GM18505 (cell line): ENCODE measurements at regions not wholly inside any gene's neighbourhood (a gene's known extent, or its start where the extent isn't known, plus 50 kb on each side); places are given as distances from the start of the nearest gene placed in this dataset.
"Not testable (repeated sequence)": the region's sequence is repeated elsewhere in the genome, so short reads cannot be mapped to it uniquely, and the experiment has no call there.

ENCODE experiments used
- ATAC-seq: cut with Tn5 transposase; IDR thresholded peaks from one replicate; pipeline ENCODE4 v1.9.1; 2021; ENCODE audit not compliant: unreplicated experiment
- POLR2A ChIP-seq: IDR thresholded peaks from 4 replicates; pipeline ENCODE4 v1.6.1; 2011; ENCODE audit warnings: borderline replicate concordance; ENCODE audit not compliant: insufficient read depth, insufficient read length; ENCODE audit errors: extremely low read depth

DNA sequence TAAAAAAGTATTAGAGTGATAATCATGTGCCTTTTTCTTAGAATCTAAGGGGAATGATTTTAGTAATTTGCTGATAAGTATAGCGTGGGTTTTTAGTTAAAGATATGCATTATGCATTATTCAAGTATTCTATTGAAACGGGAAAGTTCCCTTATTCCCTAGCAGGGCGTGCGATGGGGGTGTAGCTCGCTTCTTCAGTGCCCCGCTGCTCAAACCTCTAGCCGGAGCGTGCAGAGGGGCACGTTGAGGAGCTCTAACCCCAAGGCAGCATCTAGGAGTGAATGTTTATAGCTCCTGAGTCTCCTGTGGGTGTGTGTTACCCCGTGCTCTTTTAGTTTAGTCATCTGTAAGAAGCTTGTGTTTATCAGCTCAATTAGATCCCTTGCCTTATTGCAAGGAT is 1339.5 kb upstream of the MAP3K7 start:
- no peak for ATAC-seq
- TF ChIP-seq POLR2A, result no peak

DNA sequence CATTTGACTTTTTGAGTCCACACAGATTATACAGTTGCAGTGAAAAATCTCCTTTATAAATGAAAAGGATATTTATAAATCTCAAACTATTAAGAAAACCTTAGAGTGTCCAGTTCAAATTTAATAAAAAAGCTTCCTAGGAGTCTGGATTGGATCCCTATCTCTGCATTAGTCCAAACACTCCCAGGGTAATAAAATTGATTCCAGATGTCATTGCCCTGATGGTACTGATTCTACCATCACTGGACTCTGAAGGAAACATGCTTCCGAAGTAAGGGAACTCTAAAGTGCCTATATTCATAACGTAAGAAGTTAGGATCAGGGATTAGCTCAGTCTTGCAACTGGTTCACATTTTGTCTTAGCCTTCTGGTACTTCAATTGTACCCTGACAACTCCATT is 1325.1 kb upstream of the MAP3K7 start:
- TF ChIP-seq POLR2A, result no peak
- no peak for ATAC-seq

DNA sequence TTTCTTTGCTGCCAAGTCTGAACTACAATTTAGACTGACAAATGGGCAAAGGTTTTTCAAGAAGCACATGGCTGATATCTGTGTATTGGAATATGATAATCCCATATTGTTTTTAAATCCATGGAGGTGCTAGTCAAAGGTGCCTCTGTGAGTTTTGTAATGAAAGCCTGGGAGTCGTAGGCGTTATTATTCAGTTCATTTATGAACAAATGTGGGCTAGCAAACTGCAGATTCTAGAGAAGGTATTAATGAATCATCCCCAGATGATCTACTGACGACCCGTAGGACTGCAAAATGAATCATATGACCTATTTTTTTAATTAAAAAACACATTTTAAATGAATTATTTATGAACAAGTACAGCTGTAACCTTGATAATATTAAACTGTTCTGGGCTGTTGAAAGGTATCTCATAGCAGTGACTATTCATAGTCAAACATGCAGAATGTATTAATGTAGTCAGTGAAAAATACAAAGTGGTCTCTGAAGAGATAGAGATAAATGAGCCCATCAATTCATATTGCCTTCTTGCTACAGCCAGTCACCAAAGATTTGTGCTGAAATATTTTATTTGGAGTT is 1317.8 kb upstream of the MAP3K7 start:
- ATAC-seq, result no peak
- no peak for TF ChIP-seq POLR2A

DNA sequence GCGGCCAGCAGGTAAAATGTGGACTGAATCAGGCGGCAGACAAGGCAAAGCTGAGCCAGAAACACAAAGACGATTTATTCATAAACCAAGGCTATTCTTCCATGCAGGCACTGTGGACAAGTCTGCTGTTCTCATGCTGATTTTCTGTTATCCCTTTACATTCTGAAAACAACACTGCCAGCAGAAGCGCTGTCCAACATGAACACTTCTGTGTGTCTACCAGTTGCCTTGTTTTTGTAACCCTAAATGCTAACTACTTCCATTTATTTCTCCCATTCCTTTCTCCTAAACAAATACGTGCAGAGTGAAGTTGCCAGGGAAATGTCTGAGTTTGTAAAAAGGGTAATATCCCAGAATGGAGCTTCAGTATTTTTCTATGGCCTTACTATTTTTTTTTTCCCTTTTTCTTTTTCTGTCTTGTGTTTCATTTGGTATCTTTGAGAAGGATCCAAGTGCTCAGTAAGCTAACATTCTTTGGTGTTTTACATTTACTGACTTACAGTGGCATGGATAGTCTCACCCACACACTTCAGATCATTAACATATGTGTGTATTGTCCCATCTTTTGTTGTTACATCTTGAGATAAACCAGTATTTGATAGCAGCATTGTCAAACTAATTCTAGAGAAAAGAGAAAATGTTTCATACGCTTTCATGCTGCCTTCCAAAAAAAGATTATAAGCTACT is 1308.9 kb upstream of the MAP3K7 start:
- TF ChIP-seq POLR2A, result no peak
- no peak for ATAC-seq

DNA sequence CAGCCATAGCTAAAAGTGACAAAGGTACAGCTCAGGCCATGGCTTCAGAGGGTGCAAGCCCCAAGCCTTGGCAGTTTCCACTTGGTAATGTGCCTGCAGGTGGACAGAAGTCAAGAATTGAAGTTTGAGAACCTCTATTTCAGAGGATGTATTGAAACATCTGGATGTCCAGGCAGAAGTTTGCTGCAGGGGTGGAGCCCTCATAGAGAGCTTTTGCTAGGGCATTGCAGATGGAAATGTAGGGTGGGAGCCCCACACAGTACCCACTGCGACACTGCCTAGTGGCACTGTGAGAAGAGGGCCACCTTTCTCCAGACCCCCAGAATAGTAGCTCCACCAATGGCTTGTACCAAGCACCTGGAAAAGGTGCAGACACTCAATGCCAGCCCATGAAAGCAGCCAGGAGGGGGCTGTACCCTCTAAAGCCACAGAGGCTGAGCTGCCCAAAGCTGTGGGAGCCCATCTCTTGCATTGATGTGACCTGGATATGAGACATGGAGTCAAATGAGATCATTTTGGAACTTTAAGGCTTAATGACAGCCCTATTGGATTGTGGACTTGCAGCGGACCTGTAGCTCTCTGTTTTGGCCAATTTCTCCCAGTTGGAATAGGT is 1299.4 kb upstream of the MAP3K7 start:
- TF ChIP-seq POLR2A, result no peak
- ATAC-seq, result no peak

DNA sequence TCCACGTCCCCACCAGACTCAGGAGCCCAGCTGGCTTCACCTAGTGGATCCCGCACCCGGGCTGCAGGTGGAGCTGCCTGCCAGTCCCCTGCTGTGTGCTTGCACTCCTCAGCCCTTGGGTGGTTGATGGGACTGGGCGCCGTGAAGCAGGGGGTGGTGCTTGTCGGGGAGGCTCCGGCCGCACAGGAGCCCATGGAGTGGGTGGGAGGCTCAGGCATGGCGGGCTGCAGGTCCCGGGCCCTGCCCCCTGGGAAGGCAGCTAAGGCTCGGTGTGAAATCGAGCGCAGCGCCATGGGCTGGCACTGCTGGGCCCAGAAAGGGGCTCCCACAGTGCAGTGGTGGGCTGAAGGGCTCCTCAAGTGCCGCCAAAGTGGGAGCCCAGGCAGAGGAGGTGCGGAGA is 1294.9 kb upstream of the MAP3K7 start:
- not testable (repeated sequence) for ATAC-seq

DNA sequence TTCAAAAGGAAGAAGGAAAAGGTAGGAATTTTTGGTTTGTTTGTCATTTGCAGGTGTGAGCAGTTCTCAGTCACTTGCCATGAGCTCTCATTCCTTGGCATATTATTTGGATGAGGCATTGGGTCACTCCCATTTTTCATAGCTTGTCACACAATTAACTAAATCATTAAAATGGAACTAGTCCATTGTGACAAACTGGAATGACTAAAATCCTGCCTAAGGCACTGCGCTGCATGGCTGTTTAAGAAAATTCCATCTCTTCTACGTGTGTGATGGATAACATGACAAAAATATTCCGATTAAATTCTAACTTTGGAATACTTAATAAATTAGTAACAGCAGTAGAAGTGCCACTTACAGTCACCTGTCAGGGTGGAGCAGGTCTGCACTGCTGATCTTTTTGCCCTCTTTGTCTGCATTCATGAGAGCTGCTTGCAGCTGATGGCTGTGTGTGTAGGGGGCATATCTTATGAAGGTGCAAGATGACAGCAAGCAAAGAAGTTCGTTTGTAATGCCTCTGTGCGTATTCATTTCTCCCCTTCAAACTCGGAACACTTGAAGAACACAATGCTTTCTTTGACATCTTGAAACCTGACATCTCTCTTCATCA is 1292.6 kb upstream of the MAP3K7 start:
- TF ChIP-seq POLR2A, result no peak
- ATAC-seq, result no peak

DNA sequence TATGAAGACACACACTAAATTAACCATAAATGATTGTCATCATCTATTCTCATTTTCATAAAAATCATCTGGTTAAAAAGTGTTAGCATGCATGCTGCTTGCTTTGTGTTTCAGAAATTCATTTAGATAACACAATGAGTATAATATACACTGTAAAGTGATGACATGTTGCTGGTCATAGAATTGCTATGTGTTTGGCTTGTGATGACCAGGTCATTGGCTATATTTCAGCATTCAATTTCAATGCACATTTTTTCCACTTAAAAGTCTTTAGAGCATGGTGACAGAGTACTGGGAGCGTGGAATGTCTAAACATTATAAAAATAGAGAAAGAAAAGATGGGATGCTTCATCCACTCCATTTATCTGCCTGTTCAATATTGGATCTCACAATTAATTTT is 1291.1 kb upstream of the MAP3K7 start:
- ATAC-seq, result no peak
- no peak for TF ChIP-seq POLR2A

DNA sequence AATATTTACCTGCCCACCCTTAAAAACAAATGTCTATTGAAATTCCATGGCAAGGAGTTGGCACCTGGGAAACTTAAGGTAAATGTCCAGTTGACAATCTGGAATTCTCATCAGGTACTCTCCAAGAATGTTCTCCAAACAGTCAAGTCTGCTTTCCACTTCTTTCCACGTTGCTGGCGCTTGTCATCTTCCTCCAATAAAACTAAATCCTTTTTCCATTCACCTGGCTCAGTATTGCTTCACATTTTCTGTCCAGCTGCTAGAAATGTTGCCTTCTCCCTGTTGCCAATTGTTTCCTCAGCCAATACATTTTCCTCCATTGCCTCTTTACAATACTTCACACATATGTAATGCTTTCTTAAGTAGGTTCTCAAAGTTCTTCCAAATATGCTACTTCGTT is 1288.1 kb upstream of the MAP3K7 start:
- no peak for TF ChIP-seq POLR2A
- ATAC-seq, result no peak

DNA sequence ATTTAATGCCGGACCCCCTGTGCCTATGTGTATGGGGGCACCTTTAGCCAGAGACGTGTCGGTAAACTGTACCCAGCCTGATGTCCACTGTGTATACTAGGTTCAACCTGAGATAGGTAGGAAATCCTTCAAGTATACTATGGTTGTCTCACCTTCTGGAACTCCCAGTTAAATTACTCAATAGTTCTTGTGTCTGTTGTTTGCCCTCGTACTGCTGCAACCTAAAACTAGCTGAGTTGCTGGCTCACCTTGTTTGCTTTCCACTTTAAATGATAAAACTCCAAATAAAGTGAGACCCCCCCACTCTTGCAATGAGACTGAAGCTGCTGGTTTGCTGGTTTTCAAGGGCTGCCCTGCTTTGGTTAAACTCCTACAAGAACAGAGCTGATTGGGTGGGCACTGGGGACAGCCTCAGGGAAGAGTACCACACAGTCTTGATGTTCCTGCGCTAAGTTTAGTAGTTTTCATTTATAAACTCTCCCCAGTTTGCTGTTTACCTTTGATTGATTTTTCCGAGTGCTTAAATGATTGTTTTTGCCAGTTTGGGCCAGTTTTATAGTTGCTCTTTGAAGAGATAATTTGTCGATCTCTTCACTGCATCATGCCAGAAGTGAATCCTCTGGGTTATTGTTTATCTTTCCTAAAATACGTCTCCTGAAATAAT is 1281.8 kb upstream of the MAP3K7 start:
- ATAC-seq, result no peak
- TF ChIP-seq POLR2A, result no peak

DNA sequence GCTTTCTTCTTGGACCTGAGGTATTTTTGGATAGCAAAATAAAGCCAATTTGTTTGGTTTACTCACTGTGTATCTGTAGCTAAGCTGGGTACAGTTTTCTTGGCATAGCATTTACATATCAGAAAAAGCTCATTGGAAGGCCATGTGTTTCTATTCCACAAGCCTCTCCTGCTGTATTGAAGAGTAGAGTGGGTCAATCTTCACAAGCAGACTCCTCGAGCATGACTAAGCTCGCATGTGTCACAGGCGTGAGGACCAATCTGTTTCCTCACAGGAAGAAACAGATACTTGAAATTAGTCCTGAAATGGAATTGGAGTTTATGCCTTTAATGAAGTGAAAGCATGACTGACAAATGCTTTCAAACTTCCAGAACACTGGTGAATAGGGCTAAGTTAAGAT is 1279.0 kb upstream of the MAP3K7 start:
- TF ChIP-seq POLR2A, result no peak
- no peak for ATAC-seq

DNA sequence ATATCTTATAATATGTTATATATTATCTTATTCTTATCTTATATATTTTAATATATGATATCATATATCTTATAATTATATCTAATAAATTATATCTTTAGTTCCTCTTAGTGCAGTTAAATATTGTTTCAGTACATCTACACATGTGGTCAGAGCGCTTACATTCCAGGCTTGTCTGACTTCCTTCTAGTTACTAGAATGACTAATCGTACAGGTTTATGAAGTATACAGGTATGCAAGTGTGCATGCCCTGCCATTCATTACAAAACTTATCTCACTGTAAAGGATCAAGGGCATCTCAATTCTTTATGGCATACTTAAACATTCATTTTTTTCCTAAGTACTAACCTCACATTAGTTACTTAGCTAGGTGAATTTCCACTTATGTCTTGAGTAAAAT is 1278.0 kb upstream of the MAP3K7 start:
- ATAC-seq, result no peak
- no peak for TF ChIP-seq POLR2A

DNA sequence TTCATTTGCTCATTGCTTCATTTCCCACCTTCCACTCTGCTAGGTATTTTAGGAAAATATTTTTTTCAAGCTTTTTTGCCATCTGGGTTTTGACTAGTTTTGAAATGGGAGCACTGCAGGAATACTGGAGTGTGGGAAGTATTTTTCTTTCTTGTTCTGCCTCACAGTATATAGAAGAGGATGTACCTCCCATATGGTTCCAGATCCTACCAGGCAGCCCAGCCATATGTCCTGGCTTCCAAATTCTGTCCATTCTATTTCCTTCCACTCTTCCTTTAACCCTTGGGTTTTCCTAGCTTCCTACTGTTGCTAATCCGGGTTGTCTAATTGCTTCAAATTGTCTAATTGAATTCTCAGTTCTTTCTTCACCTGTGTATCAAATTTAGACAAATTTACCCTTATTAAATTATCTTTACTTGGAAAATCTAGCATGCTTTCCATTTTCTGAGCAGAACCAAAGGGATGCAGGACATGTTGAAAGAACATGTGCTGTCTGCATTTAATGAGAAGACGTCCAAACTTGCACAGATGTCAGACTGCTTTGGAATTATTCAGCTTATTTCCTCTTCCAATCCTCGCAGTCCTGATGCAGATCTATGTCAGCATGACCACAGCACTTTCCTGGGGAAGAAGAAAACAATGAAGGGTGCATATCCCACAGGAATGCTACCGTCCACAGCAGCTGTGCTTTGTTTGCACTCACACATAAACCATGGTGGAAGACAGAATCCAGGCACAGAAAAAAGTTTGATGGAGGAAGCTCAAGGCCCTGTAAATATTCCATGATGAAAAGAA is 1273.9 kb upstream of the MAP3K7 start:
- ATAC-seq, result no peak
- TF ChIP-seq POLR2A, result no peak
